ENCODE measurements at regions not wholly inside any gene's neighbourhood (a gene's known extent, or its start where the extent isn't known, plus 50 kb on each side); places are given as distances from the start of the nearest gene placed in this dataset.

DNA sequence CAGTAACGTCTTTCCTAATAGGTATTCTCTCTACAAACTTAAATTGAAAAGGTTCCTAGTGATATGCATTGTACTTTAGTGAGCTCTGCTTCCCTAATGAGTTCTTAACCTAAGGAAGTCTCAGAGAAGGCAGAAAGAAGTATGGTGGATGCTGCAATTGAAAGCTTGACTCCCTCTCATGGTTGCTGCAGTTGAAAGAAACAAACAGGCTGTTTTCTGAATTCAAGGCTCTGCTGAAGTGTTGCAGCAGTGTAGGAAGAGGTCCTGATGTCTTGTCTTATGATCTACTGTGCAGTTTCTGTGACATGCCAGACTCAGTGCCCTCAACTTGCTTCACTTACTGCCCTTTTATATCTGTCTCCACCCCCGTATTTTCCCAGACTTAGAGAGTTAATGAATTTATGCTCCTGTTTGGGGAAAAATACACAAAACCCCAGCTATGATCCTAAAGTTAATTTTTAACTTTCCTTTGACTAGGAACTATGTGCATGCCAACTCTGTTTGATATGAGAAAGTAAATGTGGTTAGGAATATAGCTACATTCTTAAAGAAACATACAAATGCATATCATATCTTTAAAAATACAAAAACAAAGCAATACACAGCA is 655.3 kb upstream of the FAM98A start:
- no peaks in the 10 kb centered on the region for H4K20me1 ChIP-seq (ENCODE audit: insufficient read depth, low read length, poor library complexity, severe bottlenecking)
- no peaks in the 10 kb centered on the region for H3K4me1 ChIP-seq (ENCODE audit: insufficient read depth, low read length, poor library complexity, severe bottlenecking)
- no peaks in the 10 kb centered on the region for H3K27me3 ChIP-seq (ENCODE audit: insufficient read depth, low read length, poor library complexity, severe bottlenecking)
- H3K36me3 ChIP-seq (ENCODE audit: insufficient read depth, low read length) = no peaks in the 10 kb centered on the region
- H3K4me3 ChIP-seq (ENCODE audit: low read length, poor library complexity, severe bottlenecking) = no peak overlapping the region
- no peak overlapping the region for H3K9ac ChIP-seq (ENCODE audit: low read depth, low read length, poor library complexity, severe bottlenecking)
- no peaks in the 10 kb centered on the region for H3K79me2 ChIP-seq (ENCODE audit: insufficient read depth, low read length)
- TF ChIP-seq, protein P1, sequence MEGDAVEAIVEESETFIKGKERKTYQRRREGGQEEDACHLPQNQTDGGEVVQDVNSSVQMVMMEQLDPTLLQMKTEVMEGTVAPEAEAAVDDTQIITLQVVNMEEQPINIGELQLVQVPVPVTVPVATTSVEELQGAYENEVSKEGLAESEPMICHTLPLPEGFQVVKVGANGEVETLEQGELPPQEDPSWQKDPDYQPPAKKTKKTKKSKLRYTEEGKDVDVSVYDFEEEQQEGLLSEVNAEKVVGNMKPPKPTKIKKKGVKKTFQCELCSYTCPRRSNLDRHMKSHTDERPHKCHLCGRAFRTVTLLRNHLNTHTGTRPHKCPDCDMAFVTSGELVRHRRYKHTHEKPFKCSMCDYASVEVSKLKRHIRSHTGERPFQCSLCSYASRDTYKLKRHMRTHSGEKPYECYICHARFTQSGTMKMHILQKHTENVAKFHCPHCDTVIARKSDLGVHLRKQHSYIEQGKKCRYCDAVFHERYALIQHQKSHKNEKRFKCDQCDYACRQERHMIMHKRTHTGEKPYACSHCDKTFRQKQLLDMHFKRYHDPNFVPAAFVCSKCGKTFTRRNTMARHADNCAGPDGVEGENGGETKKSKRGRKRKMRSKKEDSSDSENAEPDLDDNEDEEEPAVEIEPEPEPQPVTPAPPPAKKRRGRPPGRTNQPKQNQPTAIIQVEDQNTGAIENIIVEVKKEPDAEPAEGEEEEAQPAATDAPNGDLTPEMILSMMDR (conservative IDR thresholded peaks at IDR 0.05; ENCODE audit: low read length) = no peak
- no peak for TF ChIP-seq EZH2phosphoT487 (IDR thresholded peaks at IDR 0.05; ENCODE audit: borderline replicate concordance)
- no peaks in the 10 kb centered on the region for H3K9me2 ChIP-seq (replicated peaks; ENCODE audit: low read depth, low read length)
- H2AFZ ChIP-seq (ENCODE audit: low read length) = no peak overlapping the region
- no peaks in the 10 kb centered on the region for H3K9me3 ChIP-seq (ENCODE audit: insufficient read depth, low read depth, low read length)
- no peaks in the 10 kb centered on the region for H3F3A ChIP-seq (ENCODE audit: low read depth)
- no peak overlapping the region for H3K4me2 ChIP-seq (ENCODE audit: low read depth, low read length, poor library complexity, severe bottlenecking)

DNA sequence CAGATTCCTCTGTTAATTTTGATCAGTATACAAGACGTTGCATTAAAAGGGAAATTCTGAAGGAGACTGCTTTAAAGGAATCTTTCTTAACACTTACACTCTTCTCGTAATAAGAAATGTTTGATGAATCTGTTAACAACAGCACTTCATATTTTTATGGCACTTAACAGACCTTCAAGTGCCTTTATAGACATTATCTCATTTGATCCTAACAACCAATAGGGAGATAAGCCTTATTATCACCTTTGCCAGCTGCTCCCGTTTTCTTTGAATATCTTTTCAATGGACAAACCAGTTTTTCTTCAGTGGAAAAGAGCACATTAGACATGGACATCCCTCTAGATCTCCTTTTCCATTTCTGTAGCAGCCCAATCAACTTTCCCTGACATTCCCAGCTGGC is 653.0 kb upstream of the FAM98A start:
- no peaks in the 10 kb centered on the region for H3K79me2 ChIP-seq (ENCODE audit: insufficient read depth, low read length)
- H2AFZ ChIP-seq (ENCODE audit: low read length) = no peak overlapping the region
- H3K4me1 ChIP-seq (ENCODE audit: insufficient read depth, low read length, poor library complexity, severe bottlenecking) = no peaks in the 10 kb centered on the region
- H3K9me2 ChIP-seq (replicated peaks; ENCODE audit: low read depth, low read length) = no peaks in the 10 kb centered on the region
- no peaks in the 10 kb centered on the region for H3K36me3 ChIP-seq (ENCODE audit: insufficient read depth, low read length)
- no peaks in the 10 kb centered on the region for H3F3A ChIP-seq (ENCODE audit: low read depth)
- no peaks in the 10 kb centered on the region for H4K20me1 ChIP-seq (ENCODE audit: insufficient read depth, low read length, poor library complexity, severe bottlenecking)
- no peak overlapping the region for H3K9ac ChIP-seq (ENCODE audit: low read depth, low read length, poor library complexity, severe bottlenecking)
- no peak overlapping the region for H3K4me3 ChIP-seq (ENCODE audit: low read length, poor library complexity, severe bottlenecking)
- TF ChIP-seq, protein P1 (conservative IDR thresholded peaks at IDR 0.05; ENCODE audit: low read length) = no peak
- TF ChIP-seq EZH2phosphoT487 (IDR thresholded peaks at IDR 0.05; ENCODE audit: borderline replicate concordance) = no peak
- no peaks in the 10 kb centered on the region for H3K27me3 ChIP-seq (ENCODE audit: insufficient read depth, low read length, poor library complexity, severe bottlenecking)
- no peaks in the 10 kb centered on the region for H3K9me3 ChIP-seq (ENCODE audit: insufficient read depth, low read depth, low read length)
- H3K4me2 ChIP-seq (ENCODE audit: low read depth, low read length, poor library complexity, severe bottlenecking) = no peak overlapping the region

DNA sequence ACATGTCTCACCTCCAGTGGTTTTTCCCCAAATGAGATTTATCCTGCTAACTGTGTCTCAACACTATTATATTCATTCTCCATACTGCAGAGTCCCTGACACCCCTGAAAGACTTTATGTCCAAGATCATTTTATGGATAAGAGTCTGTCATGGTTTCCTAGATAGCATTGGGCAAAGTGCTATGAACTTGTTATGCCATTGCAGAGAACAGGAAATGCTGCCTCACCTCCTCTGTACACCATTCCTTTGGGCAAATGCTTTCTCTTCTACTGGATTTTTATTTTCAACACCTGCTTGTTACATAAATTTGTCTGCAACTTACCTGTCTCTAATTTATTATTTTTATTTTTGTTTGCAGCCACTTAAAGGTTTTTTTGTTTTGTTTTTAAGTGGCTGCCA is 652.5 kb upstream of the FAM98A start:
- Histone ChIP-seq H4K20me1 (ENCODE audit: insufficient read depth, low read length, poor library complexity, severe bottlenecking) (no peaks in the 10 kb centered on the region), H3F3A (ENCODE audit: low read depth) (no peaks in the 10 kb centered on the region), H3K9me2 (replicated peaks; ENCODE audit: low read depth, low read length) (no peaks in the 10 kb centered on the region), H3K4me2 (ENCODE audit: low read depth, low read length, poor library complexity, severe bottlenecking) (no peak overlapping the region), H3K9me3 (ENCODE audit: insufficient read depth, low read depth, low read length) (no peaks in the 10 kb centered on the region), H3K79me2 (ENCODE audit: insufficient read depth, low read length) (no peaks in the 10 kb centered on the region), H3K27me3 (ENCODE audit: insufficient read depth, low read length, poor library complexity, severe bottlenecking) (no peaks in the 10 kb centered on the region), H3K9ac (ENCODE audit: low read depth, low read length, poor library complexity, severe bottlenecking) (no peak overlapping the region), H2AFZ (ENCODE audit: low read length) (no peak overlapping the region), H3K4me3 (ENCODE audit: low read length, poor library complexity, severe bottlenecking) (no peak overlapping the region), H3K4me1 (ENCODE audit: insufficient read depth, low read length, poor library complexity, severe bottlenecking) (no peaks in the 10 kb centered on the region), H3K36me3 (ENCODE audit: insufficient read depth, low read length) (no peaks in the 10 kb centered on the region)
- TF ChIP-seq, protein P1 (conservative IDR thresholded peaks at IDR 0.05; ENCODE audit: low read length) = no peak
- TF ChIP-seq EZH2phosphoT487 (IDR thresholded peaks at IDR 0.05; ENCODE audit: borderline replicate concordance) = no peak
